GM13977 (cell line): ENCODE measurements at regions not wholly inside any gene's neighbourhood (a gene's known extent, or its start where the extent isn't known, plus 50 kb on each side); places are given as distances from the start of the nearest gene placed in this dataset.

Experiments
- DNase-seq: peaks from one replicate; pipeline ENCODE4 v3.0.0; 2012; ENCODE audit warnings: low spot score
- CTCF ChIP-seq: IDR thresholded peaks from 2 replicates; pipeline ENCODE4 v1.5.1; 2012; ENCODE audit warnings: mild to moderate bottlenecking, control low read depth; ENCODE audit not compliant: insufficient read depth; ENCODE audit errors: extremely low read depth, missing control alignments
- in situ Hi-C: fragments of 300-500 bp; cut with MboI; formaldehyde crosslinking; loops from one replicate; pipeline ENCODE4 v1.12.0; 2022; ENCODE audit warnings: low sequenced_read_pairs, low pct_unique_long_range_greater_than_20kb, mixed read lengths, inconsistent platforms; ENCODE audit not compliant: unreplicated experiment

- no peak for DNase-seq
- TF ChIP-seq CTCF = no peak
- in situ Hi-C loops = no loop called here
Measured at GRCh38 chr3:196147116-196147515, 64.1 kb downstream of the ZDHHC19 start.

GRCh38 chr3:196145468-196146262 lies 63.8 kb upstream of the TFRC start:
- TF ChIP-seq CTCF = no peak
- in situ Hi-C loops = no loop called here
- no peak for DNase-seq

- TF ChIP-seq CTCF = no peak
- in situ Hi-C loops = no loop called here
- no peak for DNase-seq
Measured at GRCh38 chr3:196144383-196145105, 62.7 kb upstream of the TFRC start.

GRCh38 chr3:196143708-196144382 lies 62.0 kb upstream of the TFRC start:
- no peak for DNase-seq
- in situ Hi-C loops = no loop called here
- no peak for TF ChIP-seq CTCF

GRCh38 chr3:196142202-196142956 lies 60.5 kb upstream of the TFRC start:
- in situ Hi-C loops = no loop called here
- no peak for TF ChIP-seq CTCF
- DNase-seq = no peak

GRCh38 chr3:196141866-196142201 lies 59.9 kb upstream of the TFRC start:
- no peak for TF ChIP-seq CTCF
- in situ Hi-C loops = no loop called here
- no peak for DNase-seq
